ENCODE measurements at regions not wholly inside any gene's neighbourhood (a gene's known extent, or its start where the extent isn't known, plus 50 kb on each side); places are given as distances from the start of the nearest gene placed in this dataset.

DNA sequence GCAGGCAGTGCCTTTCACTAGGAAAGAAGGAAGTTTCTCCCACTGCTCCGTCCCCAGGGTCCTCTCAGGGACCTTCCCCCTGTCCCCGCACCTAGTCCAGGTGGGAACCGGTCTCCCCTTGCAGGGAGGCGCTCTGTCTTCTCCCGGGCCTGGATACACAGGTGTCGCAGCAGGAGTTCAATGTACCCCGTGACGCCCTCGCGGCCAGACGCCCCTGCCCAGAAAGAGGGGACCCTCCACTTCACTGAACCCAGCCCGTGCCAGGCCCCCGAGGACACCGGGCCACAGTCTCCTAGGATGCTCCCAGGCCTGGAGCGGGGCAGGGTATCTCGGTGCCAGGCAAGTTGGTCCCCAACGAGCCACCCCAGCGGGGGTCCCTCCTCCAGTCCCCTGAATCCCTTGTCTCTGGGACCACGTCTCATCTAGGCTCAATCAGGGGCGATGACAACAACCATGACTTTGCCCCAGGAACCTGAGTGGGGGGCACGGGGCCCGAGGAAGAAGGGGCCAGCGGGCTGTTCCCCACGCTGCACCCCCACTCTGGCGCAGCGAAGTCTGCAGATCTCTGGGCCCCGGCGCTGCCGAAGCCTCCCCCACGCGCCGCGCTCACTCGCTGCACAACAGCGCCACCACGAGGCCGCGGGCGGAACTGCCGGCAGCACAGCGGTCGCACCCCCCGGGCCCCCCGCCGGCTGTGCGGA, 103.0 kb downstream of the EDN3 start:
- Histone ChIP-seq H3K27ac (ENCODE audit: low read depth in 2 of 2, low read length in 2 of 2) (no peak overlapping the region), H3K27me3 (ENCODE audit: control insufficient read depth, insufficient read depth, low read length) (peaks cover 2% of the 10 kb centered on the region)
- intact Hi-C loops (cut with DNase I) = no loop called here

DNA sequence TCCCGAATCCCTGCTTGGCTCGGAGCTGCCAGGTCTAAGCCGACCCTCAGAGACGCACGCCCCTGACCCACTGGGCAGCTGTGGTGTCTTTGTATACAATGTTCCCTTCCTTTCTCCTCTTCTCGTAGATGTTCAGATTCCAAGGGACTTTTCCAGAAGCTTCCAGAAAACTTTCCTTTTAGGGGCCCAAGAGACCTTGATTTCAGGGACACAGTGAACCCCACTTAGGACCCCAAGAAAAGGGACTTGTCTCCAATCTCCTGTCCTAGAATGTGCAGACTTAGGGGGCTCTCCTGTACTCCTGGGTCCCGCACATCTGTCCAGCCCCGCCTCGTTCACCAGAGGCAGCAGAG, 103.5 kb downstream of the EDN3 start:
- Histone ChIP-seq H3K9me3 (ENCODE audit: control insufficient read depth in 2 of 3, insufficient read depth in 1 of 3, low read length in 3 of 3) (no peaks in the 10 kb centered on the region), H3K9ac (ENCODE audit: low read length in 3 of 3) (no peak overlapping the region), H3K27me3 (ENCODE audit: control insufficient read depth, insufficient read depth, low read length) (peaks cover 2% of the 10 kb centered on the region), H3K4me1 (ENCODE audit: control insufficient read depth in 2 of 3, insufficient read depth in 2 of 3, low read depth in 1 of 3, low read length in 3 of 3) (peaks cover 0 to 6% (median 0%) of the 10 kb centered on the region in 3 donors), H3K27ac (ENCODE audit: low read depth in 2 of 2, low read length in 2 of 2) (no peak overlapping the region), H3K4me3 (ENCODE audit: low read length in 3 of 3) (peak overlapping the region in 1 of 3 donors; percentile 12), H3K36me3 (ENCODE audit: control insufficient read depth in 2 of 3, insufficient read depth in 3 of 3, low read length in 3 of 3) (no peaks in the 10 kb centered on the region)
- TF ChIP-seq, protein P1, sequence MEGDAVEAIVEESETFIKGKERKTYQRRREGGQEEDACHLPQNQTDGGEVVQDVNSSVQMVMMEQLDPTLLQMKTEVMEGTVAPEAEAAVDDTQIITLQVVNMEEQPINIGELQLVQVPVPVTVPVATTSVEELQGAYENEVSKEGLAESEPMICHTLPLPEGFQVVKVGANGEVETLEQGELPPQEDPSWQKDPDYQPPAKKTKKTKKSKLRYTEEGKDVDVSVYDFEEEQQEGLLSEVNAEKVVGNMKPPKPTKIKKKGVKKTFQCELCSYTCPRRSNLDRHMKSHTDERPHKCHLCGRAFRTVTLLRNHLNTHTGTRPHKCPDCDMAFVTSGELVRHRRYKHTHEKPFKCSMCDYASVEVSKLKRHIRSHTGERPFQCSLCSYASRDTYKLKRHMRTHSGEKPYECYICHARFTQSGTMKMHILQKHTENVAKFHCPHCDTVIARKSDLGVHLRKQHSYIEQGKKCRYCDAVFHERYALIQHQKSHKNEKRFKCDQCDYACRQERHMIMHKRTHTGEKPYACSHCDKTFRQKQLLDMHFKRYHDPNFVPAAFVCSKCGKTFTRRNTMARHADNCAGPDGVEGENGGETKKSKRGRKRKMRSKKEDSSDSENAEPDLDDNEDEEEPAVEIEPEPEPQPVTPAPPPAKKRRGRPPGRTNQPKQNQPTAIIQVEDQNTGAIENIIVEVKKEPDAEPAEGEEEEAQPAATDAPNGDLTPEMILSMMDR (IDR thresholded peaks at IDR 0.05; ENCODE audit: borderline replicate concordance, extremely low read depth, insufficient read depth) = no peak
- intact Hi-C loops (cut with DNase I) = no loop called here
- no peak for FAIRE-seq
- no peak for DNase-seq

More for the DNA sequence above, 103.0 kb downstream of the EDN3 start:
- Histone ChIP-seq H3K4me3 (ENCODE audit: low read length in 3 of 3) (no peak overlapping the region), H3K36me3 (ENCODE audit: control insufficient read depth in 2 of 3, insufficient read depth in 3 of 3, low read length in 3 of 3) (no peaks in the 10 kb centered on the region), H3K9me3 (ENCODE audit: control insufficient read depth in 2 of 3, insufficient read depth in 1 of 3, low read length in 3 of 3) (no peaks in the 10 kb centered on the region), H3K4me1 (ENCODE audit: control insufficient read depth in 2 of 3, insufficient read depth in 2 of 3, low read depth in 1 of 3, low read length in 3 of 3) (peaks cover 0 to 6% (median 0%) of the 10 kb centered on the region in 3 donors), H3K9ac (ENCODE audit: low read length in 3 of 3) (no peak overlapping the region)
- FAIRE-seq = no peak
- peak in 4 of 5 donors; percentile 70 to 87 (median 81) for DNase-seq
- TF ChIP-seq, protein P1 (IDR thresholded peaks at IDR 0.05; ENCODE audit: borderline replicate concordance, extremely low read depth, insufficient read depth) = peak; percentile 90

DNA sequence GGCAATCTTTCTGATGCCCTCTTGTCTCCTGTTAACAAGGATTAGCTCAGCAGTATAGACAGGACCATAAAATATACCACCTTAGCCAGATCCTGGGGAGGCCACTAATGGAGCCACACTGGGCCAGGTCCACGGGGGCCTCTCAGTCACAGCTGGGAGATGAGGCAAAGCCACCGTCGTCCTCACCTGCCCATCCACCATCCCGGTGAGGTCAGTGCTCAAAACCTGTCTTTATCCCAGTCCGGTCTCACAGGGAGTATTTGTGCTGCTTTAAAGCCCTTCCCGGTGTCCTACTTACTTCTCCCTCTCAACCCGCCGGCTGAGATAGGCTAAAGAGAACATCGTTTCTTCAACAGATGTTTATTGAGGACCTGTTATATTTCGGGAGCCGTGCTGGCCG, 104.3 kb downstream of the EDN3 start:
- Histone ChIP-seq H3K4me3 (ENCODE audit: low read length in 3 of 3) (no peak overlapping the region), H3K9me3 (ENCODE audit: control insufficient read depth in 2 of 3, insufficient read depth in 1 of 3, low read length in 3 of 3) (no peaks in the 10 kb centered on the region), H3K9ac (ENCODE audit: low read length in 3 of 3) (no peak overlapping the region), H3K27ac (ENCODE audit: low read depth in 2 of 2, low read length in 2 of 2) (no peak overlapping the region), H3K27me3 (ENCODE audit: control insufficient read depth, insufficient read depth, low read length) (peaks cover 2% of the 10 kb centered on the region), H3K36me3 (ENCODE audit: control insufficient read depth in 2 of 3, insufficient read depth in 3 of 3, low read length in 3 of 3) (no peaks in the 10 kb centered on the region), H3K4me1 (ENCODE audit: control insufficient read depth in 2 of 3, insufficient read depth in 2 of 3, low read depth in 1 of 3, low read length in 3 of 3) (peaks cover 0 to 6% (median 0%) of the 10 kb centered on the region in 3 donors)
- intact Hi-C loops (cut with DNase I) = no loop called here
- FAIRE-seq = no peak
- TF ChIP-seq, protein P1 (IDR thresholded peaks at IDR 0.05; ENCODE audit: borderline replicate concordance, extremely low read depth, insufficient read depth) = no peak
- DNase-seq = no peak
